ENCODE measurements at regions not wholly inside any gene's neighbourhood (a gene's known extent, or its start where the extent isn't known, plus 50 kb on each side); places are given as distances from the start of the nearest gene placed in this dataset.

DNA sequence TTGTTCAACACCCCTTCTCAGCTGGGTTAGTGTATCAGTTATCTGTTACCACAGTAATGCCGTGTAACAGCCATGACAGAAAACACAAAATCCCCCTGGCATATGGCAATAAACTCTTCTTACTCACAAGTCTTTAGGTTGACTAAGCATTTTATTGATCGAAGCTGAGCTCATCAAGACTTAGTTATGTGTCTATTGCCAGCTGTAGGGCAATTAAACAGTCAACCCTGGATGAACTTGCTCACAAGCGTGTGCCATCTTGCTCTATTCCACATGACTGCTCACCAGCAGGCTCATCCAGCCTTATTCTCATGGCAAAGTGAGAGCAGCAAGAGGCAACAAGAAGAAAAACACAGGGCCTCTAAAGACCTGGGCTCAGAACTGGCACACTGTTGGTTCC, 333.8 kb upstream of the PTBP2 start:
- TF ChIP-seq, protein P1, sequence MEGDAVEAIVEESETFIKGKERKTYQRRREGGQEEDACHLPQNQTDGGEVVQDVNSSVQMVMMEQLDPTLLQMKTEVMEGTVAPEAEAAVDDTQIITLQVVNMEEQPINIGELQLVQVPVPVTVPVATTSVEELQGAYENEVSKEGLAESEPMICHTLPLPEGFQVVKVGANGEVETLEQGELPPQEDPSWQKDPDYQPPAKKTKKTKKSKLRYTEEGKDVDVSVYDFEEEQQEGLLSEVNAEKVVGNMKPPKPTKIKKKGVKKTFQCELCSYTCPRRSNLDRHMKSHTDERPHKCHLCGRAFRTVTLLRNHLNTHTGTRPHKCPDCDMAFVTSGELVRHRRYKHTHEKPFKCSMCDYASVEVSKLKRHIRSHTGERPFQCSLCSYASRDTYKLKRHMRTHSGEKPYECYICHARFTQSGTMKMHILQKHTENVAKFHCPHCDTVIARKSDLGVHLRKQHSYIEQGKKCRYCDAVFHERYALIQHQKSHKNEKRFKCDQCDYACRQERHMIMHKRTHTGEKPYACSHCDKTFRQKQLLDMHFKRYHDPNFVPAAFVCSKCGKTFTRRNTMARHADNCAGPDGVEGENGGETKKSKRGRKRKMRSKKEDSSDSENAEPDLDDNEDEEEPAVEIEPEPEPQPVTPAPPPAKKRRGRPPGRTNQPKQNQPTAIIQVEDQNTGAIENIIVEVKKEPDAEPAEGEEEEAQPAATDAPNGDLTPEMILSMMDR (IDR thresholded peaks at IDR 0.05; ENCODE audit: insufficient read depth, low read depth, low read length) = no peak
- TF ChIP-seq EZH2 (IDR thresholded peaks at IDR 0.05; ENCODE audit: insufficient read depth, low read length) = no peak

All from astrocyte (in vitro differentiated cells and primary cell).